Heart right ventricle (tissue), 16 donors: ENCODE measurements at regions not wholly inside any gene's neighbourhood (a gene's known extent, or its start where the extent isn't known, plus 50 kb on each side); places are given as distances from the start of the nearest gene placed in this dataset.
"Not testable (repeated sequence)": the region's sequence is repeated elsewhere in the genome, so short reads cannot be mapped to it uniquely, and the experiment has no call there.

Experiments
- ATAC-seq, 8 donors: fragments of 200-7000 bp; cut with Tn5 transposase; one replicate each; pipeline ENCODE4 v1.9.1; 2020; ENCODE audit warnings: mild to moderate bottlenecking in 8 of 8, moderate library complexity in 8 of 8, moderate number of reproducible peaks in 1 of 8
- DNase-seq, 2 donors: peaks; one replicate each; pipeline ENCODE4 v3.0.0-alpha.2; 2020
- H3K27ac ChIP-seq, 10 donors: fragments of 200-600 bp; sonication (generic) in 2 of 10; one replicate each; pipeline versions ENCODE4 v1.5.0 to v1.8.0; 2020 to 2022; ENCODE audit warnings: mild to moderate bottlenecking in 3 of 10
- H3K27me3 ChIP-seq, 7 donors: fragments of 200-600 bp; one replicate each; pipeline ENCODE4 v1.8.0; 2021 to 2022; ENCODE audit warnings: mild to moderate bottlenecking in 2 of 7
- H3K36me3 ChIP-seq, 9 donors: fragments of 200-600 bp; sonication (generic) in 1 of 9; one replicate each; pipeline versions ENCODE4 v1.5.0 to v1.8.0; 2020 to 2022; ENCODE audit warnings: mild to moderate bottlenecking in 2 of 9
- H3K4me1 ChIP-seq, 9 donors: fragments of 200-600 bp; sonication (generic) in 1 of 9; one replicate each; pipeline versions ENCODE4 v1.5.0 to v1.8.0; 2020 to 2022; ENCODE audit warnings: mild to moderate bottlenecking in 4 of 9
- H3K4me3 ChIP-seq, 10 donors: fragments of 200-600 bp; sonication (generic) in 2 of 10; one replicate each; pipeline versions ENCODE4 v1.5.0 to v1.8.0; 2020 to 2022; ENCODE audit warnings: mild to moderate bottlenecking in 7 of 10, moderate library complexity in 2 of 10
- H3K9me3 ChIP-seq, 11 donors: fragments of 200-600 bp in 10 of 11; sonication (generic) in 2 of 11; one replicate each; pipeline versions ENCODE4 v1.5.0 to v1.8.0; 2013 to 2022; ENCODE audit warnings: mild to moderate bottlenecking in 2 of 11, control low read depth in 1 of 11, moderate library complexity in 1 of 11
- CTCF ChIP-seq, 9 donors: fragments of 200-600 bp; sonication (generic) in 2 of 9; IDR thresholded peaks; one replicate each; pipeline versions ENCODE4 v1.5.0 to v1.8.0; 2021 to 2022; ENCODE audit warnings: antibody characterized with exemption in 9 of 9, mild to moderate bottlenecking in 5 of 9, moderate library complexity in 1 of 9
- WGBS, 2 donors: extraction: QIAGEN DNeasy Blood & Tissue Kit; methylation state at CpG; one replicate each; pipeline ENCODE4 v1.1.7; 2013; ENCODE audit warnings: inconsistent platforms in 1 of 2; 5-methylcytosine and 5-hydroxymethylcytosine counted together
- intact Hi-C, 10 donors: fragments of 100-400 bp; cut with DNase I; formaldehyde crosslinking; loops; one replicate each; pipeline versions ENCODE4 v1.11.1 to v1.14.2; 2022
- donor health status: Arrhythmogenic right ventricular cardiomyopathy.
- donor health status: ischemic (EF 13 %, LVEDD 7.1; RV severe dilation, severe dysfunction).
- donor health status: healthy with polysubstance abuse.
- donor health status: DM: no; HTN: yes; CAD: no.
- donor health status: DM: no; HTN: no; CAD: no.
- donor health status: ischemic (EF 25% LVEDD 6.9; RV normal size, moderate dysfunction).
- donor health status: ischemic (EF 25% LVEDD 5.7; RV mildly dilated, moderate dysfunction).
- donor health status: healthy.
- donor health status: DM: yes; HTN: yes; CAD: no.
- donor health status: Ischemic cardiomyopathy.
- donor health status: ischemic (EF 35%, LVEDD 5.7; RV mildly dilated, moderate dysfunction).
- donor health status: nonischemic (EF 11% LVEDD 7.7; RV severe dilation, severe dysfunction).
- donor health status: DM: yes; HTN: yes; CAD: no.
- donor health status: PGD.
- donor health status: ischemic (EF 29% LVEDD 5.4; RV normal size, mild dysfunction).
- donor health status: nonischemic (EF 23%, LVEDD 6.1; RV moderate dilation, normal function).

DNA sequence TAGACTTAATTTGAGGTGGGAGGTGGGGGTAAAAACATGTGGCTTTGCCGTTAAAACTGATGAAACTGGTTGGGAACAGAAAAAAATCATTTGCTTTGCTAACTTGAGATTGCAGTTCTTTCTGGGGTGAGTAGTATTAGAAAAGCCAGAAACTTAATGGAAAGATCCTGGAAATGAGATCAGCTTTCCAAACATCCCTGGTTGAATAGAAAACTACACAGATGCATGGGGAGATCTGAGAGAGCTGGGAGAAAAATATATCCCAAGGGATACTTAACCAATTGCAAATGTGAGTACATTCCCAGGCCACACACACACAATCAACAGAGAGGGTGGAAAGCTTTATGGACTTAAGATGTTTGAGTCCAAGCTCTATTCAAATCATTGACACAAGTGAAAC is 222.3 kb downstream of the YTHDC2 start:
- ATAC-seq (no peak), DNase-seq (no peak)
- no peak overlapping the region for H3K4me3 ChIP-seq
- WGBS, 2 donors: 59 to 60% methylated on average over 1 of the region's 1 CpG
- no peaks in the 10 kb centered on the region for H3K27me3 ChIP-seq
- TF ChIP-seq CTCF (IDR thresholded peaks at IDR 0.05): no peak
- no peaks in the 10 kb centered on the region for H3K9me3 ChIP-seq
- no peaks in the 10 kb centered on the region for H3K4me1 ChIP-seq
- H3K36me3 ChIP-seq: no peaks in the 10 kb centered on the region
- H3K27ac ChIP-seq: no peak overlapping the region
- intact Hi-C loops: no loop called here

- Histone ChIP-seq H3K4me3 (no peak overlapping the region), H3K4me1 (no peaks in the 10 kb centered on the region), H3K27ac (no peak overlapping the region), H3K9me3 (no peaks in the 10 kb centered on the region), H3K36me3 (no peaks in the 10 kb centered on the region), H3K27me3 (no peaks in the 10 kb centered on the region)
- ATAC-seq (no peak), DNase-seq (no peak)
- 58 to 67% methylated on average over 4 of the region's 4 CpGs for WGBS, 2 donors
- no peak for TF ChIP-seq CTCF (IDR thresholded peaks at IDR 0.05)
- intact Hi-C loops: no loop called here
Observed at GRCh38 chr5:113742176-113742575, 228.7 kb downstream of the YTHDC2 start.

DNA sequence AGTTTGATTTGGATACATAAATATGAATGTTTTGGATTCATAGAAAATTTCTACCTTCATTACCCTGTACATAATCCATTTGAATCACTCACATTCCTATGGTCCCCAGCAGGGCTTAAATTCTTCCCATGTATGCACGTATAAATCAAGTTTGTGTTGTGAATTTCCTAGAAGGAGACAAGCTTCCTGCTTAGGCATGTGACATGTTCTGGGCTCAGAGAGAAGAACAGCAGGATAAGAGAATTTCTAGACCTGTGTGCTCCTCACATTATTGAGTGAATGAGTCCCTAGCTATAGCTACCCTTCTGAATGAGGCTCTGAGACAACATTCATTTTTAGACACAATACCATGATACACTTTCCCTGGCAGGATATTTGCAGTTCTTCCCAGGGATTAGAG is 229.1 kb downstream of the YTHDC2 start:
- DNase-seq (no peak), ATAC-seq (no peak)

GRCh38 chr5:113748403-113748802 is 234.9 kb downstream of the YTHDC2 start:
- no peak overlapping the region for H3K4me3 ChIP-seq
- DNase-seq: no peak
- no peak for TF ChIP-seq CTCF (IDR thresholded peaks at IDR 0.05)
- no peaks in the 10 kb centered on the region for H3K27me3 ChIP-seq
- 67 to 78% methylated on average over 2 of the region's 2 CpGs for WGBS, 2 donors
- no peaks in the 10 kb centered on the region for H3K4me1 ChIP-seq
- no peak overlapping the region for H3K27ac ChIP-seq
- no peak for ATAC-seq
- H3K9me3 ChIP-seq: peaks cover 0 to 5% (median 0%) of the 10 kb centered on the region in 11 donors
- H3K36me3 ChIP-seq: no peaks in the 10 kb centered on the region
- intact Hi-C loops: no loop called here

More for the DNA sequence above, 229.1 kb downstream of the YTHDC2 start:
- H3K4me3 ChIP-seq: no peak overlapping the region
- no peak for TF ChIP-seq CTCF (IDR thresholded peaks at IDR 0.05)
- no peaks in the 10 kb centered on the region for H3K9me3 ChIP-seq
- H3K27ac ChIP-seq: no peak overlapping the region
- intact Hi-C loops: no loop called here
- WGBS, 2 donors: 0 to 2% methylated on average over 1 of the region's 1 CpG
- no peaks in the 10 kb centered on the region for H3K36me3 ChIP-seq
- H3K4me1 ChIP-seq: no peaks in the 10 kb centered on the region
- H3K27me3 ChIP-seq: no peaks in the 10 kb centered on the region

- TF ChIP-seq CTCF (IDR thresholded peaks at IDR 0.05): no peak
- Histone ChIP-seq H3K27ac (no peak overlapping the region), H3K4me1 (no peaks in the 10 kb centered on the region), H3K36me3 (no peaks in the 10 kb centered on the region), H3K4me3 (no peak overlapping the region), H3K9me3 (peaks cover 0 to 5% (median 0%) of the 10 kb centered on the region in 11 donors), H3K27me3 (no peaks in the 10 kb centered on the region)
- intact Hi-C loops: no loop called here
- 90 to 92% methylated on average over 1 of the region's 1 CpG for WGBS, 2 donors
- no peak for ATAC-seq
- DNase-seq: no peak
Observed at GRCh38 chr5:113749334-113749733, 235.8 kb downstream of the YTHDC2 start.

GRCh38 chr5:113753182-113753581 is 239.7 kb downstream of the YTHDC2 start:
- 86 to 97% methylated on average over 16 to 19 of the region's 20 CpGs for WGBS, 2 donors
- H3K4me3 ChIP-seq, H3K36me3 ChIP-seq, ATAC-seq, DNase-seq, intact Hi-C loops, H3K27ac ChIP-seq, H3K4me1 ChIP-seq, H3K9me3 ChIP-seq: not testable (repeated sequence)
- H3K27me3 ChIP-seq: peaks cover 0 to 10% (median 0%) of the 10 kb centered on the region in 7 donors
